HL-60 (cell line): ENCODE measurements at regions not wholly inside any gene's neighbourhood (a gene's known extent, or its start where the extent isn't known, plus 50 kb on each side); places are given as distances from the start of the nearest gene placed in this dataset.

ENCODE experiments used
- DNase-seq, 2 experiments: peaks; one replicate each; pipeline ENCODE4 v3.0.0-alpha.2; 2010 to 2020; ENCODE audit warnings: low read depth in 1 of 2, low spot score in 1 of 2
- H3K27ac ChIP-seq: fragments of 250-450 bp; sonication (Bioruptor Pico); replicated peaks from 2 replicates; pipeline ENCODE4 v1.5.1; 2020; ENCODE audit warnings: mild to moderate bottlenecking, moderate library complexity
- H3K27me3 ChIP-seq: fragments of 250-450 bp; sonication (Bioruptor Pico); 2 replicates; pipeline ENCODE4 v1.5.1; 2021; ENCODE audit warnings: mild to moderate bottlenecking, moderate library complexity; ENCODE audit not compliant: insufficient read depth, poor library complexity, severe bottlenecking
- H3K4me3 ChIP-seq: replicated peaks from 2 replicates; pipeline ENCODE4 v1.5.1; 2011; ENCODE audit warnings: mild to moderate bottlenecking, control low read depth, low read length; ENCODE audit not compliant: insufficient read depth
- CTCF ChIP-seq: IDR thresholded peaks from one replicate; pipeline ENCODE4 v1.5.1; 2011; ENCODE audit warnings: low read length, control low read depth, inconsistent platforms; ENCODE audit not compliant: insufficient read depth
- GABPA ChIP-seq: IDR thresholded peaks from 2 replicates; pipeline ENCODE4 v1.6.1; 2012; ENCODE audit warnings: low read depth
- POLR2AphosphoS5 ChIP-seq: IDR thresholded peaks from 2 replicates; pipeline ENCODE4 v1.6.1; 2012; ENCODE audit warnings: low read depth
- REST ChIP-seq: IDR thresholded peaks from 2 replicates; pipeline ENCODE4 v1.6.1; 2012; ENCODE audit warnings: low read depth; ENCODE audit not compliant: insufficient replicate concordance
- SPI1 ChIP-seq: IDR thresholded peaks from 2 replicates; pipeline ENCODE4 v1.6.1; 2012; ENCODE audit warnings: low read depth, mild to moderate bottlenecking, borderline replicate concordance

- H3K27ac ChIP-seq, result no peak overlapping the region
- H3K4me3 ChIP-seq, result no peak overlapping the region
- TF ChIP-seq CTCF (peak; percentile 56), GABPA (no peak)
- no peaks in the 10 kb centered on the region for H3K27me3 ChIP-seq
- no peak for DNase-seq
Observed at GRCh38 chr2:217142649-217143266, 282.9 kb upstream of the TNP1 start.

- DNase-seq, result no peak
- Histone ChIP-seq H3K27me3 (no peaks in the 10 kb centered on the region), H3K4me3 (no peak overlapping the region), H3K27ac (no peak overlapping the region)
- TF ChIP-seq CTCF (no peak), SPI1 (no peak)
Observed at GRCh38 chr2:217138284-217138683, 278.4 kb upstream of the TNP1 start.

GRCh38 chr2:217127744-217128143 is 267.9 kb upstream of the TNP1 start:
- no peak overlapping the region for H3K4me3 ChIP-seq
- no peaks in the 10 kb centered on the region for H3K27me3 ChIP-seq
- no peak for TF ChIP-seq GABPA
- no peak for TF ChIP-seq REST
- no peak for TF ChIP-seq POLR2AphosphoS5
- no peak for DNase-seq
- H3K27ac ChIP-seq, result no peak overlapping the region

GRCh38 chr2:217125014-217125413 is 265.1 kb upstream of the TNP1 start:
- Histone ChIP-seq H3K27me3 (no peaks in the 10 kb centered on the region), H3K4me3 (no peak overlapping the region), H3K27ac (no peak overlapping the region)
- DNase-seq, result no peak
- TF ChIP-seq GABPA, result no peak

GRCh38 chr2:217124050-217124449 is 264.2 kb upstream of the TNP1 start:
- no peak overlapping the region for H3K27ac ChIP-seq
- no peak for TF ChIP-seq CTCF
- TF ChIP-seq POLR2AphosphoS5, result no peak
- TF ChIP-seq GABPA, result no peak
- TF ChIP-seq SPI1, result no peak
- TF ChIP-seq REST, result no peak
- no peaks in the 10 kb centered on the region for H3K27me3 ChIP-seq
- no peak overlapping the region for H3K4me3 ChIP-seq
- DNase-seq, result no peak
